HEK293T (cell line): ENCODE measurements at regions not wholly inside any gene's neighbourhood (a gene's known extent, or its start where the extent isn't known, plus 50 kb on each side); places are given as distances from the start of the nearest gene placed in this dataset.

Experiments used
- CTCF ChIA-PET: fragments of 350-600 bp; formaldehyde crosslinking; extraction: SDS; loops from one replicate; lab custom pipeline; 2021; ENCODE audit warnings: antibody characterized with exemption, inconsistent platforms; lab: Yijun Ruan, JAX
- POLR2A ChIA-PET: fragments of 350-600 bp; formaldehyde crosslinking; extraction: SDS; loops from one replicate; lab custom pipeline; 2020; ENCODE audit warnings: antibody characterized with exemption, inconsistent platforms; lab: Yijun Ruan, JAX
- DNase-seq: peaks from one replicate; pipeline ENCODE4 v3.0.0; 2012; ENCODE audit warnings: mixed read lengths; ENCODE audit errors: extremely low spot score
- ARNT ChIP-seq: fragments of 450-650 bp; IDR thresholded peaks from 2 replicates; pipeline ENCODE4 v1.6.1; 2017; ENCODE audit warnings: mild to moderate bottlenecking
- BHLHE40 ChIP-seq: fragments of 450-650 bp; IDR thresholded peaks from 2 replicates; pipeline ENCODE4 v1.6.1; 2016; ENCODE audit warnings: mild to moderate bottlenecking, moderate library complexity, borderline replicate concordance
- CTBP1 ChIP-seq: fragments of 450-650 bp; IDR thresholded peaks from 2 replicates; pipeline ENCODE4 v1.6.1; 2016; ENCODE audit warnings: borderline replicate concordance
- ELF4 ChIP-seq: fragments of 450-650 bp; IDR thresholded peaks from 2 replicates; pipeline ENCODE4 v1.6.1; 2017; ENCODE audit warnings: antibody characterized with exemption
- FOXA1 ChIP-seq: fragments of 450-650 bp; IDR thresholded peaks from 2 replicates; pipeline ENCODE4 v1.6.1; 2016; ENCODE audit warnings: mild to moderate bottlenecking
- FOXK2 ChIP-seq: fragments of 450-650 bp; IDR thresholded peaks from 2 replicates; pipeline ENCODE4 v1.6.1; 2016; ENCODE audit warnings: mild to moderate bottlenecking
- FOXM1 ChIP-seq: fragments of 450-650 bp; IDR thresholded peaks from 2 replicates; pipeline ENCODE4 v1.6.1; 2017; ENCODE audit warnings: mild to moderate bottlenecking, borderline replicate concordance
- HDGF ChIP-seq: fragments of 450-650 bp; IDR thresholded peaks from 2 replicates; pipeline ENCODE4 v1.6.1; 2017; ENCODE audit warnings: antibody characterized with exemption, borderline replicate concordance
- L3MBTL2 ChIP-seq: fragments of 450-650 bp; conservative IDR thresholded peaks from 2 replicates; pipeline ENCODE4 v1.6.1; 2016; ENCODE audit warnings: mild to moderate bottlenecking
- LEF1 ChIP-seq: fragments of 450-650 bp; IDR thresholded peaks from 2 replicates; pipeline ENCODE4 v1.6.1; 2017; ENCODE audit warnings: mild to moderate bottlenecking, borderline replicate concordance
- NFRKB ChIP-seq: fragments of 450-650 bp; IDR thresholded peaks from 2 replicates; pipeline ENCODE4 v1.6.1; 2016; ENCODE audit warnings: mild to moderate bottlenecking, moderate library complexity
- PKNOX1 ChIP-seq: fragments of 450-650 bp; IDR thresholded peaks from 2 replicates; pipeline ENCODE4 v1.6.1; 2016
- SP1 ChIP-seq: fragments of 450-650 bp; IDR thresholded peaks from 2 replicates; pipeline ENCODE4 v1.6.1; 2017
- SUZ12 ChIP-seq: fragments of 450-650 bp; IDR thresholded peaks from 2 replicates; pipeline ENCODE4 v1.6.1; 2016; ENCODE audit warnings: mild to moderate bottlenecking
- TARDBP ChIP-seq: fragments of 450-650 bp; IDR thresholded peaks from 2 replicates; pipeline ENCODE4 v1.6.1; 2016
- ZNF384 ChIP-seq: fragments of 450-650 bp; IDR thresholded peaks from 2 replicates; pipeline ENCODE4 v1.6.1; 2016

GRCh38 chr5:2191972-2192371 is 309.2 kb upstream of the IRX4 start:
- ChIA-PET CTCF (no interaction called here), POLR2A (no interaction called here)
- no peak for TF ChIP-seq LEF1
- no peak for TF ChIP-seq HDGF
- no peak for TF ChIP-seq L3MBTL2
- no peak for TF ChIP-seq ZNF384
- no peak for TF ChIP-seq PKNOX1
- no peak for TF ChIP-seq BHLHE40
- TF ChIP-seq ARNT: no peak
- TF ChIP-seq CTBP1: no peak
- TF ChIP-seq NFRKB: no peak
- no peak for TF ChIP-seq ELF4
- TF ChIP-seq FOXA1: no peak
- TF ChIP-seq TARDBP: no peak
- TF ChIP-seq SP1: no peak
- no peak for TF ChIP-seq SUZ12
- no peak for TF ChIP-seq FOXK2
- TF ChIP-seq FOXM1: no peak
- no peak for DNase-seq

GRCh38 chr5:2190549-2190948 is 307.8 kb upstream of the IRX4 start:
- TF ChIP-seq TARDBP (no peak), CTBP1 (no peak), FOXM1 (no peak), FOXA1 (no peak), SUZ12 (no peak), NFRKB (no peak), LEF1 (no peak), BHLHE40 (no peak), SP1 (no peak), ZNF384 (no peak), PKNOX1 (no peak), HDGF (no peak), ARNT (no peak), FOXK2 (no peak), L3MBTL2 (no peak), ELF4 (no peak)
- ChIA-PET CTCF (no interaction called here), POLR2A (no interaction called here)
- DNase-seq: no peak

GRCh38 chr5:2188661-2189060 is 305.9 kb upstream of the IRX4 start:
- ChIA-PET POLR2A (no interaction called here), CTCF (no interaction called here)
- no peak for DNase-seq
- no peak for TF ChIP-seq ELF4
- TF ChIP-seq LEF1: no peak
- no peak for TF ChIP-seq PKNOX1
- no peak for TF ChIP-seq FOXM1
- TF ChIP-seq ARNT: no peak
- no peak for TF ChIP-seq HDGF
- TF ChIP-seq TARDBP: no peak
- no peak for TF ChIP-seq FOXK2
- no peak for TF ChIP-seq L3MBTL2
- TF ChIP-seq SUZ12: no peak
- no peak for TF ChIP-seq NFRKB
- TF ChIP-seq FOXA1: no peak
- no peak for TF ChIP-seq CTBP1
- no peak for TF ChIP-seq BHLHE40

GRCh38 chr5:2188137-2188536 is 305.4 kb upstream of the IRX4 start:
- DNase-seq: no peak
- ChIA-PET CTCF (no interaction called here), POLR2A (no interaction called here)
- TF ChIP-seq FOXM1: no peak
- TF ChIP-seq ARNT: no peak
- TF ChIP-seq TARDBP: no peak
- no peak for TF ChIP-seq ELF4
- no peak for TF ChIP-seq ZNF384
- TF ChIP-seq FOXA1: no peak
- no peak for TF ChIP-seq CTBP1
- TF ChIP-seq L3MBTL2: no peak
- TF ChIP-seq HDGF: no peak
- TF ChIP-seq LEF1: no peak
- TF ChIP-seq NFRKB: no peak
- TF ChIP-seq SP1: no peak
- no peak for TF ChIP-seq BHLHE40
- no peak for TF ChIP-seq PKNOX1
- TF ChIP-seq SUZ12: no peak
- TF ChIP-seq FOXK2: no peak

GRCh38 chr5:2187687-2188086 is 305.0 kb upstream of the IRX4 start:
- TF ChIP-seq HDGF (no peak), FOXK2 (no peak), ARNT (no peak), CTBP1 (no peak), SUZ12 (no peak), PKNOX1 (no peak), TARDBP (no peak), NFRKB (no peak), ELF4 (no peak)
- CTCF ChIA-PET: no interaction called here
- no peak for DNase-seq
- POLR2A ChIA-PET: no interaction called here
